A549 (cell line): ENCODE measurements at regions not wholly inside any gene's neighbourhood (a gene's known extent, or its start where the extent isn't known, plus 50 kb on each side); places are given as distances from the start of the nearest gene placed in this dataset.

ENCODE experiments used
- ATAC-seq, 2 experiments: fragments of 200-7000 bp in 1 of 2; fragments of >200 bp in 1 of 2; cut with Nextera tagmentation in 1 of 2; cut with Tn5 transposase in 1 of 2; 3 replicates each; pipeline versions ENCODE4 v1.8.0 to v1.9.1; 2018 to 2020; ENCODE audit warnings: mild to moderate bottlenecking in 1 of 2, moderate library complexity in 1 of 2
- CTCF ChIA-PET: fragments of 300-600 bp; sonication (Branson Sonifier 250); formaldehyde crosslinking; extraction: SDS; loops from one replicate; lab custom pipeline; 2021; ENCODE audit warnings: antibody characterized with exemption, inconsistent platforms; lab: Yijun Ruan, JAX
- POLR2A ChIA-PET: fragments of 350-600 bp; formaldehyde crosslinking; extraction: SDS; loops from one replicate; lab custom pipeline; 2021; ENCODE audit warnings: antibody characterized with exemption, inconsistent platforms; lab: Yijun Ruan, JAX
- DNase-seq, 2 experiments: peaks; one replicate each; pipeline versions ENCODE4 v3.0.0 to v3.0.0-alpha.2; 2011 to 2016; ENCODE audit warnings: low read depth in 1 of 2, low spot score in 1 of 2
- FAIRE-seq: peaks from 2 replicates; lab custom pipeline; 2011; peaks lifted over from hg19 to GRCh38; lab: Jason Lieb, UNC
- H3K27ac ChIP-seq, 2 experiments: fragments of >200 bp; sonication (Bioruptor Twin); formaldehyde crosslinking; 3 replicates each; pipeline ENCODE4 v1.5.1; 2016 to 2017
- H3K4me1 ChIP-seq: fragments of >200 bp; sonication (Bioruptor Twin); formaldehyde crosslinking; 3 replicates; pipeline ENCODE4 v1.6.1; 2016
- H3K4me2 ChIP-seq: fragments of >200 bp; sonication (Bioruptor Twin); formaldehyde crosslinking; 3 replicates; pipeline ENCODE4 v1.6.1; 2016
- H3K4me3 ChIP-seq: fragments of >200 bp; sonication (Bioruptor Twin); formaldehyde crosslinking; 3 replicates; pipeline ENCODE4 v1.5.1; 2016
- H3K9me3 ChIP-seq: fragments of >200 bp; sonication (Bioruptor Twin); formaldehyde crosslinking; 3 replicates; pipeline ENCODE4 v1.6.1; 2016
- BHLHE40 ChIP-seq: IDR thresholded peaks from 2 replicates; pipeline ENCODE4 v1.6.1; 2012; ENCODE audit warnings: low read depth, low read length, inconsistent platforms
- CBX2 ChIP-seq: fragments of 200-600 bp; sonication (generic); IDR thresholded peaks from 2 replicates; pipeline ENCODE4 v1.6.1; 2016; ENCODE audit warnings: low read depth, mild to moderate bottlenecking, borderline replicate concordance
- E2F6 ChIP-seq: IDR thresholded peaks from 2 replicates; pipeline ENCODE4 v1.6.1; 2012; ENCODE audit warnings: low read depth, borderline replicate concordance
- ELK1 ChIP-seq: fragments of 150-350 bp; IDR thresholded peaks from 2 replicates; pipeline ENCODE4 v1.6.1; 2014; ENCODE audit warnings: low read depth, mild to moderate bottlenecking, low read length
- EP300 ChIP-seq, 2 experiments: fragments of >200 bp; sonication (Bioruptor Twin); formaldehyde crosslinking; IDR thresholded peaks; 2 replicates in 1 of 2; 3 replicates in 1 of 2; pipeline ENCODE4 v1.6.1; 2016 to 2017
- FOSL2 ChIP-seq, 2 experiments: fragments of 450-650 bp in 1 of 2; fragments of >200 bp in 1 of 2; sonication (Bioruptor Twin) in 1 of 2; formaldehyde crosslinking; IDR thresholded peaks; 2 replicates each; pipeline versions ENCODE4 v1.5.0 to v1.6.1; 2016 to 2020; ENCODE audit warnings: mild to moderate bottlenecking in 1 of 2, moderate library complexity in 1 of 2
- FOXS1 ChIP-seq: fragments of 250-450 bp; sonication (Bioruptor Pico); IDR thresholded peaks from 2 replicates; pipeline ENCODE4 v1.5.0; 2020; ENCODE audit warnings: mild to moderate bottlenecking, moderate library complexity
- HEYL ChIP-seq: fragments of 250-450 bp; sonication (Bioruptor Pico); IDR thresholded peaks from 2 replicates; pipeline ENCODE4 v1.8.0; 2021; ENCODE audit warnings: mild to moderate bottlenecking, moderate library complexity
- HOXB13 ChIP-seq: fragments of 250-450 bp; sonication (Bioruptor Pico); IDR thresholded peaks from 2 replicates; pipeline ENCODE4 v1.5.0; 2020; ENCODE audit warnings: low read depth, mild to moderate bottlenecking, moderate library complexity
- JUNB ChIP-seq: fragments of >200 bp; sonication (Bioruptor Twin); formaldehyde crosslinking; IDR thresholded peaks from 2 replicates; pipeline ENCODE4 v1.6.1; 2016
- KDM5A ChIP-seq: fragments of 200-600 bp; sonication (generic); IDR thresholded peaks from 2 replicates; pipeline ENCODE4 v1.6.1; 2016; ENCODE audit warnings: antibody characterized with exemption, mild to moderate bottlenecking
- MAZ ChIP-seq: fragments of 150-350 bp; IDR thresholded peaks from 2 replicates; pipeline ENCODE4 v1.6.1; 2014; ENCODE audit warnings: antibody characterized with exemption, low read depth, low read length, borderline replicate concordance
- NR3C1 ChIP-seq: fragments of >200 bp; sonication (Bioruptor Twin); formaldehyde crosslinking; IDR thresholded peaks from 3 replicates; pipeline ENCODE4 v1.6.1; 2017
- PBX3 ChIP-seq: IDR thresholded peaks from 2 replicates; pipeline ENCODE4 v1.6.1; 2012
- PHF8 ChIP-seq: fragments of 200-600 bp; sonication (generic); IDR thresholded peaks from 2 replicates; pipeline ENCODE4 v1.6.1; 2016; ENCODE audit warnings: low read depth, mild to moderate bottlenecking, antibody characterized with exemption, moderate library complexity, borderline replicate concordance
- POLR2A ChIP-seq: IDR thresholded peaks from 2 replicates; pipeline ENCODE4 v1.6.1; 2012; ENCODE audit warnings: mild to moderate bottlenecking, low read length
- RAD21 ChIP-seq, 2 experiments: fragments of >200 bp in 1 of 2; sonication (Bioruptor Twin) in 1 of 2; formaldehyde crosslinking in 1 of 2; IDR thresholded peaks in 1 of 2; conservative IDR thresholded peaks in 1 of 2; 2 replicates in 1 of 2; 3 replicates in 1 of 2; pipeline ENCODE4 v1.6.1; 2012 to 2018; ENCODE audit warnings: inconsistent platforms in 1 of 2
- RARB ChIP-seq: fragments of 250-450 bp; sonication (Bioruptor Pico); IDR thresholded peaks from 2 replicates; pipeline ENCODE4 v1.8.0; 2021; ENCODE audit warnings: mild to moderate bottlenecking, moderate library complexity
- RCOR1 ChIP-seq: fragments of 150-350 bp; IDR thresholded peaks from 2 replicates; pipeline ENCODE4 v1.6.1; 2014; ENCODE audit warnings: antibody characterized with exemption, low read length, low read depth
- RFX5 ChIP-seq: fragments of 450-650 bp; IDR thresholded peaks from 2 replicates; pipeline ENCODE4 v1.7.1; 2014; ENCODE audit warnings: antibody characterized with exemption, mild to moderate bottlenecking, moderate library complexity
- SMC3 ChIP-seq: fragments of >200 bp; sonication (Bioruptor Twin); formaldehyde crosslinking; IDR thresholded peaks from 3 replicates; pipeline ENCODE4 v1.6.1; 2018; ENCODE audit warnings: inconsistent platforms
- ZNF302 ChIP-seq: fragments of 250-450 bp; sonication (Bioruptor Pico); IDR thresholded peaks from 2 replicates; pipeline ENCODE4 v1.9.0; 2021; ENCODE audit warnings: inconsistent platforms, mild to moderate bottlenecking, moderate library complexity
- ZSCAN20 ChIP-seq: fragments of 250-450 bp; sonication (Bioruptor Pico); IDR thresholded peaks from 2 replicates; pipeline ENCODE4 v1.8.0; 2022; ENCODE audit warnings: mild to moderate bottlenecking, moderate library complexity
- WGBS: methylation state at CpG from one replicate; pipeline ENCODE4 v1.1.6; 2017; ENCODE audit errors: missing lambda C conversion rate; 5-methylcytosine and 5-hydroxymethylcytosine counted together

- H3K4me1 ChIP-seq = peaks cover 3% of the 10 kb centered on the region; the same call in 1 of the 3 replicates
- H3K9me3 ChIP-seq = no peaks in the 10 kb centered on the region
- POLR2A ChIA-PET = no interaction called here
- CTCF ChIA-PET = interaction anchor here (1.0 kb wide), 1 partner anchor 13 kb away, joined by 4 read pairs; no protein-coding TSS in a partner anchor
- no peak overlapping the region for H3K27ac ChIP-seq
- WGBS = 79% methylated on average over 2 of the region's 2 CpGs
- DNase-seq (no peak), FAIRE-seq (no peak), ATAC-seq (no peak)
- no peak overlapping the region for H3K4me2 ChIP-seq
- TF ChIP-seq KDM5A (no peak), CBX2 (no peak), PHF8 (no peak)
- H3K4me3 ChIP-seq = no peak overlapping the region
Measured at GRCh38 chr4:86483773-86484172, 110.3 kb upstream of the PTPN13 start.

- TF ChIP-seq SMC3 = no peak
- TF ChIP-seq E2F6 = no peak
- TF ChIP-seq EP300 (IDR thresholded peaks at IDR 0.05) = no peak
- TF ChIP-seq NR3C1 = no peak
- TF ChIP-seq RCOR1 = no peak
- TF ChIP-seq POLR2A = no peak
- TF ChIP-seq HOXB13 (CRISPR knock-in tag) = no peak
- no peak for TF ChIP-seq BHLHE40
- no peak for TF ChIP-seq ZNF302 (CRISPR knock-in tag)
- TF ChIP-seq JUNB = no peak
- TF ChIP-seq FOSL2 (IDR thresholded peaks at IDR 0.05) = no peak
- no peak for TF ChIP-seq FOSL2 (CRISPR knock-in tag; IDR thresholded peaks at IDR 0.05)
- TF ChIP-seq FOXS1 (CRISPR knock-in tag) = no peak
- TF ChIP-seq RAD21 (conservative IDR thresholded peaks at IDR 0.05 in 1 of 2, IDR thresholded peaks at IDR 0.05 in 1 of 2) = no peak
- no peak for TF ChIP-seq RFX5
- TF ChIP-seq PBX3 = no peak
- TF ChIP-seq RARB (CRISPR knock-in tag) = no peak
- no peak for TF ChIP-seq ZSCAN20 (CRISPR knock-in tag)
- TF ChIP-seq MAZ = no peak
- no peak for TF ChIP-seq HEYL (CRISPR knock-in tag)
- no peak for TF ChIP-seq ELK1
- Histone ChIP-seq H3K4me2 (no peak overlapping the region), H3K4me1 (peaks cover 3% of the 10 kb centered on the region; the same call in 1 of the 3 replicates), H3K4me3 (no peak overlapping the region), H3K9me3 (no peaks in the 10 kb centered on the region), H3K27ac (no peak overlapping the region)
- no peak for ATAC-seq
- 97% methylated on average over 3 of the region's 3 CpGs for WGBS
- FAIRE-seq = no peak
- CTCF ChIA-PET = interaction anchor here (1.0 kb wide), 1 partner anchor 12 kb away, joined by 4 read pairs; no protein-coding TSS in a partner anchor
- POLR2A ChIA-PET = no interaction called here
- no peak for DNase-seq
Measured at GRCh38 chr4:86484241-86484640, 109.9 kb upstream of the PTPN13 start.
